SU-DHL-6 (cell line): ENCODE measurements at regions not wholly inside any gene's neighbourhood (a gene's known extent, or its start where the extent isn't known, plus 50 kb on each side); places are given as distances from the start of the nearest gene placed in this dataset.

Experiments
- EZH2phosphoT487 ChIP-seq: fragments of 200-600 bp; sonication (generic), shearing (Covaris generic); conservative IDR thresholded peaks from 2 replicates; pipeline ENCODE4 v1.6.1; 2018; ENCODE audit warnings: mild to moderate bottlenecking, antibody characterized with exemption, low read length, moderate library complexity, mixed read lengths
- TF ChIP-seq, protein P1 (sequence below): fragments of 200-600 bp; sonication (generic); IDR thresholded peaks from one replicate; pipeline ENCODE4 v1.5.1; 2017; ENCODE audit warnings: antibody characterized with exemption, mild to moderate bottlenecking, low read length, moderate library complexity; ENCODE audit not compliant: insufficient read depth, poor library complexity, severe bottlenecking

DNA sequence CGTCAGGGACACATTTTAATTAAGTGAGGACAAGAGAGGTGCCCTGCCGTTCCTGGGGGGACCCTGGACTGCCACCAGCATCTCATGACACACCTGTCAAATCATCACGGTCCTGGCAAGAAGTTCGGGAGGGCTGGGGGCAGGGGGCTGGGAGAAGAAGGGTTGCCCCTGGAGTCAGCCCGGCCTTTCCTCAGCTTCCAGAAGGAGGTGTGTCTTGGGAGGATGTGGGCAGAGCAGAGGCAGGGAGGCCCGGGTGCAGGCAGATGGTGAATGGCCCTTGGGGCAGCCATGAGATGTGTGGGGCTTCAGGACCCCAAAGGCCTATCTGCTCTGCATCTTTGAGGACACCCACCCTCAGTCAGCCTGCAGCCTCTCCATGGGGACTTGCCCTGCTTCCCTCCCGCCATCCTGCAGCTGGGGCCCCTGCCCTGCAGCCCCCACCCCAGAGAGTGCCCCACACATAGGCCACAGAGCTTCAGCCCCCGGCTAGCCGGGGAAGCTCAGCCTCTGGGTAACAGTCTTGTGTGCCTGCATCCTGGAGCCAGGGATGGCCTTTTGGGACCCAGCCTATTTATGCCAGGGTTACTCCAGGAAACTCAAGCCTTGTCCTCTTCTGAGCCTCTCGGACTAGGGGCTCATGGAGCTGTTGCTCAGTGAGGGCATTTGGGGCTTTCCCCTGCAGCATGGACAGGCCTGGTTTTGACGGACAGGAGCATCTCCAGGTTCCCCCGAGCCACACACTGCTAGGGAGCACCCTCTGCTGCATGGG is 178.5 kb downstream of the KIF26A start:
- TF ChIP-seq, protein P1, sequence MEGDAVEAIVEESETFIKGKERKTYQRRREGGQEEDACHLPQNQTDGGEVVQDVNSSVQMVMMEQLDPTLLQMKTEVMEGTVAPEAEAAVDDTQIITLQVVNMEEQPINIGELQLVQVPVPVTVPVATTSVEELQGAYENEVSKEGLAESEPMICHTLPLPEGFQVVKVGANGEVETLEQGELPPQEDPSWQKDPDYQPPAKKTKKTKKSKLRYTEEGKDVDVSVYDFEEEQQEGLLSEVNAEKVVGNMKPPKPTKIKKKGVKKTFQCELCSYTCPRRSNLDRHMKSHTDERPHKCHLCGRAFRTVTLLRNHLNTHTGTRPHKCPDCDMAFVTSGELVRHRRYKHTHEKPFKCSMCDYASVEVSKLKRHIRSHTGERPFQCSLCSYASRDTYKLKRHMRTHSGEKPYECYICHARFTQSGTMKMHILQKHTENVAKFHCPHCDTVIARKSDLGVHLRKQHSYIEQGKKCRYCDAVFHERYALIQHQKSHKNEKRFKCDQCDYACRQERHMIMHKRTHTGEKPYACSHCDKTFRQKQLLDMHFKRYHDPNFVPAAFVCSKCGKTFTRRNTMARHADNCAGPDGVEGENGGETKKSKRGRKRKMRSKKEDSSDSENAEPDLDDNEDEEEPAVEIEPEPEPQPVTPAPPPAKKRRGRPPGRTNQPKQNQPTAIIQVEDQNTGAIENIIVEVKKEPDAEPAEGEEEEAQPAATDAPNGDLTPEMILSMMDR = no peak
- no peak for TF ChIP-seq EZH2phosphoT487
